Endothelial cell of umbilical vein (primary cell): ENCODE measurements at regions not wholly inside any gene's neighbourhood (a gene's known extent, or its start where the extent isn't known, plus 50 kb on each side); places are given as distances from the start of the nearest gene placed in this dataset.

Experiments
- BruUV-seq: library from RNA; stranded (reverse); fragments of 400-500 nt; replicated peaks from 2 replicates; lab custom pipeline; 2021; lab: Mats Ljungman, UMichigan
- CTCF ChIA-PET: fragments of 300-600, 350-600 bp; sonication (Branson Sonifier 250); formaldehyde crosslinking; loops from one replicate; lab custom pipeline; 2021; ENCODE audit warnings: antibody characterized with exemption, inconsistent platforms; lab: Charles Lee
- POLR2A ChIA-PET: fragments of 300-600, 350-600 bp; sonication (Branson Sonifier 250); formaldehyde crosslinking; loops from one replicate; lab custom pipeline; 2021; ENCODE audit warnings: antibody characterized with exemption, inconsistent platforms; lab: Charles Lee
- DNase-seq: peaks from one replicate; pipeline ENCODE4 v3.0.0-alpha.2; 2011; ENCODE audit warnings: low read depth, low spot score
- FAIRE-seq: peaks from 2 replicates; lab custom pipeline; 2011; peaks lifted over from hg19 to GRCh38; lab: Jason Lieb, UNC
- H2AFZ ChIP-seq: 2 replicates; pipeline ENCODE4 v1.6.0; 2012; ENCODE audit warnings: low read depth, low read length, control low read depth, inconsistent platforms
- H3K27ac ChIP-seq: 2 replicates; pipeline ENCODE4 v1.5.1; 2011; ENCODE audit warnings: low read depth, mild to moderate bottlenecking, control low read depth, low read length, moderate library complexity; ENCODE audit not compliant: insufficient read depth
- H3K27me3 ChIP-seq, 2 experiments: 2 replicates each; pipeline versions ENCODE4 v1.6.0 to v1.6.1; 2011; ENCODE audit warnings: low read length in 2 of 2, mixed read lengths in 1 of 2; ENCODE audit not compliant: control insufficient read depth in 2 of 2, insufficient read depth in 2 of 2
- H3K36me3 ChIP-seq, 2 experiments: 2 replicates in 1 of 2; 3 replicates in 1 of 2; pipeline ENCODE4 v1.5.1; 2011; ENCODE audit warnings: low read length in 2 of 2, mild to moderate bottlenecking in 1 of 2, moderate library complexity in 1 of 2; ENCODE audit not compliant: control insufficient read depth in 2 of 2, insufficient read depth in 2 of 2; ENCODE audit errors: extremely low read depth in 1 of 2
- H3K4me1 ChIP-seq: 3 replicates; pipeline ENCODE4 v1.5.1; 2011; ENCODE audit warnings: mild to moderate bottlenecking, low read length; ENCODE audit not compliant: control insufficient read depth, insufficient read depth; ENCODE audit errors: extremely low read depth
- H3K4me2 ChIP-seq: 2 replicates; pipeline ENCODE4 v1.6.1; 2011; ENCODE audit warnings: low read length, control low read depth, mixed read lengths; ENCODE audit not compliant: insufficient read depth
- H3K4me3 ChIP-seq, 3 experiments: fragments of 200-600 bp in 1 of 3; sonication (generic), shearing (Covaris generic) in 1 of 3; replicated peaks in 1 of 3; 2 replicates each; pipeline ENCODE4 v1.5.1; 2011 to 2016; ENCODE audit warnings: control low read depth in 3 of 3, low read length in 3 of 3, mild to moderate bottlenecking in 2 of 3, inconsistent platforms in 1 of 3, low read depth in 1 of 3, moderate library complexity in 1 of 3; ENCODE audit not compliant: insufficient read depth in 1 of 3
- H3K79me2 ChIP-seq: 2 replicates; pipeline ENCODE4 v1.6.0; 2012; ENCODE audit warnings: low read length, inconsistent platforms; ENCODE audit not compliant: control insufficient read depth, insufficient read depth
- H3K9ac ChIP-seq: replicated peaks from 2 replicates; pipeline ENCODE3; 2011; ENCODE audit warnings: low read length, control low read depth; ENCODE audit not compliant: insufficient read depth; ENCODE audit errors: extremely low read depth
- H3K9me1 ChIP-seq: replicated peaks from 3 replicates; pipeline ENCODE4 v1.6.0; 2011; ENCODE audit warnings: mild to moderate bottlenecking, low read length; ENCODE audit not compliant: control insufficient read depth, insufficient read depth; ENCODE audit errors: extremely low read depth
- H3K9me3 ChIP-seq: replicated peaks from 2 replicates; pipeline ENCODE4 v1.5.1; 2012; ENCODE audit warnings: low read length, inconsistent platforms; ENCODE audit not compliant: control insufficient read depth, insufficient read depth
- H4K20me1 ChIP-seq: replicated peaks from 2 replicates; pipeline ENCODE3; 2011; ENCODE audit warnings: mild to moderate bottlenecking, low read length; ENCODE audit not compliant: control insufficient read depth, insufficient read depth; ENCODE audit errors: extremely low read depth
- EZH2 ChIP-seq: IDR thresholded peaks from 2 replicates; pipeline ENCODE4 v1.6.1; 2012; ENCODE audit warnings: borderline replicate concordance, low read depth, mild to moderate bottlenecking, moderate library complexity, low read length, inconsistent platforms; ENCODE audit not compliant: severe bottlenecking
- FOS ChIP-seq: IDR thresholded peaks from 2 replicates; pipeline ENCODE4 v1.6.1; 2011; ENCODE audit warnings: mild to moderate bottlenecking, low read length, moderate library complexity, borderline replicate concordance; ENCODE audit not compliant: insufficient read depth
- GATA2 ChIP-seq: IDR thresholded peaks from 2 replicates; pipeline ENCODE4 v1.7.0; 2011; ENCODE audit warnings: low read depth, mild to moderate bottlenecking, moderate library complexity, mixed read lengths, low read length; ENCODE audit not compliant: insufficient read length, insufficient read depth
- JUN ChIP-seq: IDR thresholded peaks from 2 replicates; pipeline ENCODE4 v1.6.1; 2011; ENCODE audit warnings: borderline replicate concordance, low read depth; ENCODE audit not compliant: insufficient read length, insufficient read depth
- MYC ChIP-seq: IDR thresholded peaks from one replicate; pipeline ENCODE4 v1.6.1; 2011; ENCODE audit warnings: mild to moderate bottlenecking, low read depth, low read length
- POLR2A ChIP-seq: IDR thresholded peaks from 2 replicates; pipeline ENCODE4 v1.6.1; 2012; ENCODE audit warnings: low read depth, mild to moderate bottlenecking, control low read depth, low read length
- POLR2AphosphoS5 ChIP-seq: IDR thresholded peaks from 2 replicates; pipeline ENCODE4 v1.6.1; 2012; ENCODE audit warnings: low read depth, mild to moderate bottlenecking, control low read depth, low read length, moderate library complexity; ENCODE audit not compliant: insufficient read depth
- dilution Hi-C: fragments of 300-500 bp; cut with MboI; formaldehyde crosslinking; loops from one replicate; pipeline ENCODE4 v1.15.0; 2019; ENCODE audit warnings: low sequenced_read_pairs; ENCODE audit not compliant: extremely low pct_ligation_motif_present
- intact Hi-C: fragments of 100-400 bp; cut with micrococcal nuclease; formaldehyde crosslinking; loops from one replicate; pipeline ENCODE4 v1.10.0; 2022
- TF ChIP-seq, protein P1 (sequence below), 2 donors: IDR thresholded peaks; 1 replicate in 1 of 2; 2 replicates in 1 of 2; pipeline ENCODE4 v1.5.1; 2011; ENCODE audit warnings: low read length in 2 of 2, mild to moderate bottlenecking in 2 of 2, moderate library complexity in 2 of 2, control low read depth in 1 of 2, inconsistent platforms in 1 of 2, low read depth in 1 of 2; ENCODE audit not compliant: insufficient read depth in 1 of 2; ENCODE audit errors: extremely low read depth in 1 of 2
- TF ChIP-seq, protein P2 (sequence below): IDR thresholded peaks from 2 replicates; pipeline ENCODE4 v1.6.1; 2011; ENCODE audit not compliant: insufficient read depth, insufficient read length

DNA sequence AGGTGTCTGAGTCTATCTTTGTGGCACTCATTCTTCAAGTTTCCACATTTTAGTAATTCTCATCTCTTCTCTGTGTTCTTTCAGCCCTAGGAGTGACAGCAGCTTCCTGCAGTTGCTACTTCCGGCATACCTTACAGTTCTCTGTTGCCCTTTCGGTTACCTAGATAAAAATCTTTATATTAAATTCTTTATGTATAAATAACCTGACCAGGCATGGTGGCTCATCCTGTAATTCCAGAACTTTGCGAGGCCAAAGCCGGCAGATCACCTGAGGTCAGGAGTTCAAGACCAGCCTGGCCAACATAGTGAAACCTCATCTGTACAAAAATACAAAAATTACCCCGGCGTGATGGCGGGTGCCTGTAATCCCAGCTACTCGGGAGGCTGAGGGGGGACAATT is 62.9 kb downstream of the CDKN2C start:
- no peak overlapping the region for H3K4me3 ChIP-seq
- TF ChIP-seq JUN: no peak
- no peak for TF ChIP-seq EZH2
- TF ChIP-seq GATA2: no peak
- TF ChIP-seq POLR2AphosphoS5: no peak
- TF ChIP-seq POLR2A: no peak
- TF ChIP-seq FOS: no peak
- TF ChIP-seq, protein P1, sequence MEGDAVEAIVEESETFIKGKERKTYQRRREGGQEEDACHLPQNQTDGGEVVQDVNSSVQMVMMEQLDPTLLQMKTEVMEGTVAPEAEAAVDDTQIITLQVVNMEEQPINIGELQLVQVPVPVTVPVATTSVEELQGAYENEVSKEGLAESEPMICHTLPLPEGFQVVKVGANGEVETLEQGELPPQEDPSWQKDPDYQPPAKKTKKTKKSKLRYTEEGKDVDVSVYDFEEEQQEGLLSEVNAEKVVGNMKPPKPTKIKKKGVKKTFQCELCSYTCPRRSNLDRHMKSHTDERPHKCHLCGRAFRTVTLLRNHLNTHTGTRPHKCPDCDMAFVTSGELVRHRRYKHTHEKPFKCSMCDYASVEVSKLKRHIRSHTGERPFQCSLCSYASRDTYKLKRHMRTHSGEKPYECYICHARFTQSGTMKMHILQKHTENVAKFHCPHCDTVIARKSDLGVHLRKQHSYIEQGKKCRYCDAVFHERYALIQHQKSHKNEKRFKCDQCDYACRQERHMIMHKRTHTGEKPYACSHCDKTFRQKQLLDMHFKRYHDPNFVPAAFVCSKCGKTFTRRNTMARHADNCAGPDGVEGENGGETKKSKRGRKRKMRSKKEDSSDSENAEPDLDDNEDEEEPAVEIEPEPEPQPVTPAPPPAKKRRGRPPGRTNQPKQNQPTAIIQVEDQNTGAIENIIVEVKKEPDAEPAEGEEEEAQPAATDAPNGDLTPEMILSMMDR (IDR thresholded peaks at IDR 0.05; ENCODE audit: extremely low read depth in 1 of 2, insufficient read depth in 1 of 2, low read depth in 1 of 2, low read length in 2 of 2): no peak
- TF ChIP-seq MYC: no peak
- TF ChIP-seq, protein P2, sequence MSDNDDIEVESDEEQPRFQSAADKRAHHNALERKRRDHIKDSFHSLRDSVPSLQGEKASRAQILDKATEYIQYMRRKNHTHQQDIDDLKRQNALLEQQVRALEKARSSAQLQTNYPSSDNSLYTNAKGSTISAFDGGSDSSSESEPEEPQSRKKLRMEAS: no peak
- no peaks in the 10 kb centered on the region for H3K9me3 ChIP-seq
- DNase-seq: no peak
- ChIA-PET POLR2A (no interaction called here), CTCF (no interaction called here)
- H3K36me3 ChIP-seq: no peaks in the 10 kb centered on the region
- no peaks in the 10 kb centered on the region for H3K9me1 ChIP-seq
- no peaks in the 10 kb centered on the region for H4K20me1 ChIP-seq
- FAIRE-seq: no peak
- no peaks in the 10 kb centered on the region for H3K79me2 ChIP-seq
- BruUV-seq: no TSS peak
- dilution Hi-C loops: no loop called here
- H3K27me3 ChIP-seq: peaks cover 0 to 6% of the 10 kb centered on the region in 2 experiments
- intact Hi-C loops: no loop called here
- no peaks in the 10 kb centered on the region for H3K4me1 ChIP-seq
- no peak overlapping the region for H2AFZ ChIP-seq
- H3K9ac ChIP-seq: no peak overlapping the region
- H3K27ac ChIP-seq: no peak overlapping the region
- no peak overlapping the region for H3K4me2 ChIP-seq
